Neural progenitor cell (in vitro differentiated cells): ENCODE measurements at regions not wholly inside any gene's neighbourhood (a gene's known extent, or its start where the extent isn't known, plus 50 kb on each side); places are given as distances from the start of the nearest gene placed in this dataset.
A peak's percentile ranks its signal among the peaks of the same experiment; 100 is the strongest.

Experiments used
- DNase-seq: peaks from one replicate; pipeline ENCODE4 v3.0.0-alpha.2; 2016; ENCODE audit warnings: low spot score
- H2AFZ ChIP-seq: fragments of 200-600 bp; sonication (generic); replicated peaks from 2 replicates; pipeline ENCODE4 v1.6.1; 2016; ENCODE audit warnings: antibody characterized with exemption
- H3F3A ChIP-seq: fragments of 200-600 bp; sonication (generic); 2 replicates; pipeline ENCODE4 v1.6.1; 2016; ENCODE audit warnings: antibody characterized with exemption, low read depth
- H3K27ac ChIP-seq: fragments of 200-600 bp; sonication (generic); 2 replicates; pipeline ENCODE4 v1.5.1; 2016; ENCODE audit warnings: mild to moderate bottlenecking
- H3K27me3 ChIP-seq: fragments of 200-600 bp; sonication (generic); 2 replicates; pipeline ENCODE4 v1.6.1; 2016; ENCODE audit warnings: mild to moderate bottlenecking, moderate library complexity
- H3K36me3 ChIP-seq: fragments of 200-600 bp; sonication (generic); 2 replicates; pipeline ENCODE4 v1.5.1; 2016
- H3K4me1 ChIP-seq: fragments of 200-600 bp; sonication (generic); 2 replicates; pipeline ENCODE4 v1.6.1; 2016; ENCODE audit warnings: mixed run types
- H3K4me2 ChIP-seq: fragments of 200-600 bp; sonication (generic); 2 replicates; pipeline ENCODE4 v1.6.1; 2016
- H3K4me3 ChIP-seq: fragments of 200-600 bp; sonication (generic); 2 replicates; pipeline ENCODE4 v1.5.1; 2016
- H3K79me2 ChIP-seq: fragments of 200-600 bp; sonication (generic); 2 replicates; pipeline ENCODE4 v1.6.1; 2016; ENCODE audit warnings: low read depth
- H3K9ac ChIP-seq: fragments of 200-600 bp; sonication (generic); 2 replicates; pipeline ENCODE4 v1.6.1; 2016
- H3K9me3 ChIP-seq: fragments of 200-600 bp; sonication (generic); 2 replicates; pipeline ENCODE4 v1.5.1; 2016; ENCODE audit warnings: low read depth
- H4K20me1 ChIP-seq: fragments of 200-600 bp; sonication (generic); 2 replicates; pipeline ENCODE4 v1.6.1; 2016; ENCODE audit warnings: low read depth
- H3K27ac Mint-ChIP-seq: 3 replicates; pipeline ENCODE4 v1.8.0; 2021; ENCODE audit warnings: mixed read lengths
- H3K27me3 Mint-ChIP-seq: 2 replicates; pipeline ENCODE4 v1.8.0; 2022; ENCODE audit warnings: low read depth, mild to moderate bottlenecking, inconsistent platforms, moderate library complexity, mixed read lengths; ENCODE audit not compliant: insufficient read depth
- H3K36me3 Mint-ChIP-seq: 3 replicates; pipeline ENCODE4 v1.8.0; 2021; ENCODE audit warnings: mixed read lengths
- H3K4me1 Mint-ChIP-seq: 3 replicates; pipeline ENCODE4 v1.8.0; 2021; ENCODE audit warnings: mixed read lengths
- H3K4me3 Mint-ChIP-seq: 3 replicates; pipeline ENCODE4 v1.8.0; 2021; ENCODE audit warnings: mild to moderate bottlenecking, moderate library complexity, mixed read lengths
- H3K9me3 Mint-ChIP-seq: 3 replicates; pipeline ENCODE4 v1.8.0; 2020; ENCODE audit warnings: mixed read lengths
- CTCF ChIP-seq: fragments of 200-600 bp; sonication (generic); IDR thresholded peaks from 2 replicates; pipeline ENCODE4 v1.5.1; 2017; ENCODE audit warnings: antibody characterized with exemption, mild to moderate bottlenecking
- EZH2 ChIP-seq: fragments of 200-600 bp; sonication (generic); IDR thresholded peaks from 2 replicates; pipeline ENCODE4 v1.6.1; 2017; ENCODE audit warnings: antibody characterized with exemption, mild to moderate bottlenecking, moderate library complexity
- EZH2phosphoT487 ChIP-seq: fragments of 200-600 bp; sonication (generic); IDR thresholded peaks from 2 replicates; pipeline ENCODE4 v1.6.1; 2017; ENCODE audit warnings: antibody characterized with exemption

GRCh38 chr3:70822669-70823068 lies 510.2 kb upstream of the MDFIC2 start:
- H4K20me1 ChIP-seq: no peaks in the 10 kb centered on the region
- Mint-ChIP-seq H3K4me1 (no peaks in the 10 kb centered on the region), H3K4me3 (no peak overlapping the region), H3K36me3 (no peaks in the 10 kb centered on the region), H3K27ac (no peak overlapping the region), H3K27me3 (no peaks in the 10 kb centered on the region), H3K9me3 (no peaks in the 10 kb centered on the region)
- no peak overlapping the region for H2AFZ ChIP-seq
- no peak overlapping the region for H3K27ac ChIP-seq
- no peaks in the 10 kb centered on the region for H3K9me3 ChIP-seq
- no peaks in the 10 kb centered on the region for H3K27me3 ChIP-seq
- no peak overlapping the region for H3K4me3 ChIP-seq
- H3F3A ChIP-seq: no peaks in the 10 kb centered on the region
- no peaks in the 10 kb centered on the region for H3K36me3 ChIP-seq
- DNase-seq: no peak
- TF ChIP-seq EZH2: no peak
- peak overlapping the region; percentile 5 for H3K4me2 ChIP-seq
- H3K9ac ChIP-seq: no peak overlapping the region
- peaks cover 12% of the 10 kb centered on the region for H3K4me1 ChIP-seq
- H3K79me2 ChIP-seq: no peaks in the 10 kb centered on the region

DNA sequence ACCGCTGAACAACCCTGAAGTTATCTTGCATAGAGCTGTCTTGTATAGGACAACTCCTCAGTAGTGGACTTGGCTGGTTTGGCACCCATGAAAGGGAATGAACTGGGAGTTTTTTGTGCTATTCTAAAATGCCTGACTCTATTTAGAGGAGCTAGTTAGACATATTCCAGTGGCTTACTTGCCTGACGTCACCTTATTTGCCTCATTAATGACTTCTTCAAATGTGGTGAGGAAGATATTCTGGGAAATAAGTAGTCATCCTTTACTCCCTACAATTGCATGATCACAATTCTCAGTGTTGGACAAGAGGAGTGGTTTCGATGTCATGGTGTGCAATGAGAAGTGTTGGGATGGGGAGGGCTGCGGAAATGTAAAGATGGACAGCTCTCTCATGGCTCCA lies 509.2 kb upstream of the MDFIC2 start:
- Histone ChIP-seq H3K4me3 (no peak overlapping the region), H3K4me1 (peaks cover 12% of the 10 kb centered on the region), H4K20me1 (no peaks in the 10 kb centered on the region), H3F3A (no peaks in the 10 kb centered on the region), H3K4me2 (no peak overlapping the region), H3K9ac (no peak overlapping the region), H2AFZ (no peak overlapping the region), H3K27ac (no peak overlapping the region), H3K27me3 (no peaks in the 10 kb centered on the region), H3K9me3 (no peaks in the 10 kb centered on the region), H3K79me2 (no peaks in the 10 kb centered on the region), H3K36me3 (no peaks in the 10 kb centered on the region)
- H3K4me3 Mint-ChIP-seq: no peak overlapping the region
- peaks cover 2% of the 10 kb centered on the region for H3K9me3 Mint-ChIP-seq
- DNase-seq: no peak
- TF ChIP-seq EZH2phosphoT487: no peak
- no peak for TF ChIP-seq CTCF
- H3K4me1 Mint-ChIP-seq: no peaks in the 10 kb centered on the region
- H3K36me3 Mint-ChIP-seq: no peaks in the 10 kb centered on the region
- H3K27ac Mint-ChIP-seq: no peak overlapping the region
- no peaks in the 10 kb centered on the region for H3K27me3 Mint-ChIP-seq

DNA sequence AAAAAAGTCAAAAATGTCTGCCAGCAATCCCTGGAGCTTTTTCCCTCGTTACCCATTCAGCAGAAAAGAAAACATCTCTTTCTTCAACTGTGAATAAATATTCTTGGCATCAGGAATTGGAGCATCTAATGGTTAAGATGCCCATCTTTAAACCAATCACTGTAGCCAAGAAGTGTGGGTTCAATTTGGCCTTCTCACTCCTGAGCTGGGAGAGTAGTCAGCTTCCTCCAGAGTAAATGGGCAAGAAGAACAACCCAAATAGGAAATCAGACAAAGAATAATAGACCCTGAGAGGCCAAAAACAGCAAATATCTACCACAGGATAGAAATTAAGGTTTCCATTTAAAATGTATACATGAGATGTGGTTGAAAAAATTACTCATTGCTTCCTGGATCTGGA lies 508.0 kb upstream of the MDFIC2 start:
- H3K79me2 ChIP-seq: no peaks in the 10 kb centered on the region
- H3K27me3 ChIP-seq: no peaks in the 10 kb centered on the region
- no peak overlapping the region for H3K4me3 ChIP-seq
- TF ChIP-seq CTCF (no peak), EZH2 (no peak), EZH2phosphoT487 (no peak)
- Mint-ChIP-seq H3K27ac (no peak overlapping the region), H3K4me1 (no peaks in the 10 kb centered on the region), H3K27me3 (no peaks in the 10 kb centered on the region), H3K9me3 (peaks cover 5% of the 10 kb centered on the region), H3K4me3 (no peak overlapping the region), H3K36me3 (no peaks in the 10 kb centered on the region)
- no peaks in the 10 kb centered on the region for H4K20me1 ChIP-seq
- no peaks in the 10 kb centered on the region for H3K9me3 ChIP-seq
- no peaks in the 10 kb centered on the region for H3F3A ChIP-seq
- DNase-seq: no peak
- no peaks in the 10 kb centered on the region for H3K36me3 ChIP-seq
- H3K4me2 ChIP-seq: no peak overlapping the region
- H3K9ac ChIP-seq: no peak overlapping the region
- no peak overlapping the region for H2AFZ ChIP-seq
- H3K4me1 ChIP-seq: peaks cover 12% of the 10 kb centered on the region
- no peak overlapping the region for H3K27ac ChIP-seq

DNA sequence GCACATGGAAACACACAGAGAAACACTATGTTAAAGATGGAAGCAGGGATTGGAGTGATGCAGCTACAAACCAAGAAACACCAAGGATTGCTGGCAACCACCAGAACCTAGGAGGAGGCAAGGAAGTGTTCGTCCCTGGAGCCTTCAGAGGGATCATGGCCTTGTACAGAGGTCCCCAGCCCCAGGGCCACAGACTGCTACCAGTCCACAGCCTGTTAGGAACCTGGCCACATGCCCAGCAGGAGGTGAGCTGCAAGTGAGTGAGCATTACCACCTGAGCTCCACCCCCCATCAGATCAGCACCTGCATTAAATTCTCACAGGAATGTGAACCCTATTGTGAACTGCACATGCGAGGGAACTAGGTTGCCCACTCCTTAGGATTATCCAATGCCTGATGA lies 505.7 kb upstream of the MDFIC2 start:
- Histone ChIP-seq H3K36me3 (no peaks in the 10 kb centered on the region), H3K27me3 (no peaks in the 10 kb centered on the region), H3K79me2 (no peaks in the 10 kb centered on the region), H3F3A (no peaks in the 10 kb centered on the region), H3K9ac (no peak overlapping the region), H2AFZ (no peak overlapping the region), H3K4me3 (no peak overlapping the region), H3K9me3 (no peaks in the 10 kb centered on the region), H3K27ac (no peak overlapping the region), H4K20me1 (no peaks in the 10 kb centered on the region), H3K4me2 (no peak overlapping the region), H3K4me1 (peaks cover 12% of the 10 kb centered on the region)
- no peaks in the 10 kb centered on the region for H3K27me3 Mint-ChIP-seq
- no peak for TF ChIP-seq CTCF
- TF ChIP-seq EZH2: no peak
- TF ChIP-seq EZH2phosphoT487: no peak
- no peak for DNase-seq
- no peak overlapping the region for H3K27ac Mint-ChIP-seq
- H3K9me3 Mint-ChIP-seq: peaks cover 5% of the 10 kb centered on the region
- no peak overlapping the region for H3K4me3 Mint-ChIP-seq
- no peaks in the 10 kb centered on the region for H3K4me1 Mint-ChIP-seq
- no peaks in the 10 kb centered on the region for H3K36me3 Mint-ChIP-seq
